ENCODE measurements at regions not wholly inside any gene's neighbourhood (a gene's known extent, or its start where the extent isn't known, plus 50 kb on each side); places are given as distances from the start of the nearest gene placed in this dataset.

GRCh38 chr1:82446955-82447354 is 646.2 kb downstream of the ADGRL2 start:
- DNase-seq (ENCODE audit: low read depth in 2 of 2), result no peak

- no peak for DNase-seq (ENCODE audit: low read depth in 2 of 2)
These were observed 645.5 kb downstream of the ADGRL2 start for GRCh38 chr1:82446236-82446635.

- no peak for DNase-seq (ENCODE audit: low read depth in 2 of 2)
These were observed 645.1 kb downstream of the ADGRL2 start for GRCh38 chr1:82445827-82446226.

DNA sequence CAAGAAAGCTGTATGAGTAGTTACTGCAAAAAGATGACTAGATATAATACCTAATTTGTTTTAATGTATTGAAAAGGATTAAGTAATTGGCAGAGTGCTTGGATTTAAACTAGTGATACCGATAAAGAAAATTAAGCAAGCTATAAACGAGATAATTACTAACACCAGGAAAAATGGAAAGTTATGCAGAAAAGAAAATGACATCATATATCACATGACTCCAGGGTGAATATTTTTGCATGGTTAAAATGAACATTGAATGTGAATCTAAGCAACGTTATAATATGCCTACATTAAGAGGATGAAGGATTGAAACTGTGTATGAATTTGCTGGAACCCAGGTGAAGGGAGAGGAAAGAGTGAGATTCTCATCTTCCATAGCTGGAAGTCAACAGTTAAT is 644.4 kb downstream of the ADGRL2 start:
- no peak for DNase-seq (ENCODE audit: low read depth in 2 of 2)

- no peak for DNase-seq (ENCODE audit: low read depth in 2 of 2)
These were observed 640.7 kb downstream of the ADGRL2 start for GRCh38 chr1:82441402-82441801.

- DNase-seq (ENCODE audit: low read depth in 2 of 2), result no peak
These were observed 622.6 kb downstream of the ADGRL2 start for GRCh38 chr1:82423174-82423815.

GRCh38 chr1:82421782-82422181 is 621.0 kb downstream of the ADGRL2 start:
- no peak for DNase-seq (ENCODE audit: low read depth in 2 of 2)

- no peak for DNase-seq (ENCODE audit: low read depth in 2 of 2)
These were observed 619.9 kb downstream of the ADGRL2 start for GRCh38 chr1:82420584-82420983.

- DNase-seq (ENCODE audit: low read depth in 2 of 2), result no peak
These were observed 610.9 kb downstream of the ADGRL2 start for GRCh38 chr1:82411605-82412004.

DNA sequence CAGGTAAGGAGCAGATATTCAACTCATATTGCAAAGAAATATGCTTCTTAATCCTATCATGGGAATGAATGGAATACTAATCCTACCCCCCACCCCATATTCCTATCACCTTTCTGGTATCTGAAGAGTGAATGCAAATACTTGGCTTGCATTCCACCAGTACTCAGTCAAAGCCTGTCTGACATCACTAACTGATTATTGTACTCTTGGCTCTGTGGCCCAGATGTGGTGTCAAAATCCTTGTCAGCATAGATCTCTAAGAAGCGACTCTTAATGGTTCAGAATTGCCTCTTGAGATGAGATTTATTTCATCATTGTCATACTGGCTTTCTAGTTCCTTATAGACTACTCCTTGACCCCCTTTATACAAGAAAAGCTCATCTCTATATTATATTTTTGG is 604.6 kb downstream of the ADGRL2 start:
- DNase-seq (ENCODE audit: low read depth in 2 of 2), result no peak

DNA sequence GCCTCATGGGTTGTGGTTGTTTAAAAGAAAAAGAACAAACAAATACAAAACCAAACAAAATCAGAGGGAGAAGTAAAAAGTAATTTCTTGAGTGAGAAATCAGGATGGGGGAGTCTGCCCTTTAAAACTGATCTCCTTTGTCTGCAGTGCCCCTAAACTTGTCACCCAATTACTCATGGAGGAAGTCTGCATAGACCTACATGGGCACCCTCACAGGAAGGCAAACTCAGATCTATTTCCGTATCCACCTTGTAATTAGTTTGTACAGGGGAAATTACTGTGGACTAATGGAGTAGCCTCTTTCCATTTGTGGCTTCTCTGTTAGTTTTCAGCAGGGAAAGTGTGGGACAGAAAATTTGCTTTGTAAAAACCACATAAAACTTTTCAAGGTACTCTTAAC is 600.4 kb downstream of the ADGRL2 start:
- no peak for DNase-seq (ENCODE audit: low read depth in 2 of 2)

DNA sequence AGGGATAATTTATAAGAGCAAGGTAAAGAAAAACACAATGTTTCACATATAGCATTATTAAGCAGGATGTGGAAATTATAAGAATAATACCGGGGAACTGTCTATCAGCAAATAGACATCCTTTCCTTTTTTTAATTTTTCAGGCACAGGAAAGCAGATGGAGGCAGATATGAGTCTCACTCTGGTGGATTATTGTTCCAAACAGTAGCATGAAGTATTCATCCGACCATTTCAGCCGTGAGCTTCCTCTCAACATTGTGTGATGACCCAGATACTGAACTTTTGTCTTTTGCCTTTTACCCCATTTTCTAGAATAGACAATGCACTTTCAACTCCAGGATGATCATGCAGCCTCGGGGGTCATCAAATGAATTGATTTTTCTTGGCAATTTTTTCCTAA is 599.8 kb downstream of the ADGRL2 start:
- no peak for DNase-seq (ENCODE audit: low read depth in 2 of 2)

DNA sequence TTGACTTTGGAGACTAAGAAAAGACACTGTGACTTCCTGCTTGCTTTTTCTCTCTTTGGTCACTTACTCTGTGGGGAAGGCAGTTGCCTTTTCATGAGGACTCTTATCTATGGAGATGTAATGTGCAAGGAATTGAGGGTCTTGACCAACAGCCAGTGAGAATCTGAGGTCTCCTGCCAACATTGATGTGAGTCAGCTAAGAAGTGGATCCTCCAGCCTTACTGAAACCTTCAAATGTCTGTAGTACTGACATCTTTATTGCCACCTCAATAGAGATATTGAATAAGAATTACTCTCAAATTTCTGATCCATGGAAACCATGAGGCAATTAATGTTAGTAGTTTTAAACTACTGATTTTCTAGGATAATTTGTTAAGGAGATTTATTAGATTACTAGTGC is 598.4 kb downstream of the ADGRL2 start:
- DNase-seq (ENCODE audit: low read depth in 2 of 2), result peak; percentile 31 to 47

DNA sequence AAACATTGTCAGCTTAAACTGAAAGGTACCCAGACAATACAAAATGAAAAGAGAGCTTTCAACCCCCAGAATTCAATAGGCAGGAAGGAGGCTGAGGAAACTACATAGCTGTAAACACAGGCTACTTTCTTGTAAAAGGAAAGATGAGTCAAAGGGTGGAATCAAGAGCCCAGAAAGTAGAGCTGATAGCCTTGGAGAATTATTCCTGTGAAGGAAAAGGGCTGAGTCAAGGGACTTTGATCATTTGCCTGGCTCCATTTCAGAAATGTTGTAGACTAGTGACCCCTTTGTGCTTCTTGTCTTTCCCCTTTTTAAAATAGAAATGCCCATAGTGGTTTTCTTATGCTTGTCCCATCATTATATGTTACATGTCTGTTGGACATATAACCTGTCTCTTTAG is 597.6 kb downstream of the ADGRL2 start:
- no peak for DNase-seq (ENCODE audit: low read depth in 2 of 2)

DNA sequence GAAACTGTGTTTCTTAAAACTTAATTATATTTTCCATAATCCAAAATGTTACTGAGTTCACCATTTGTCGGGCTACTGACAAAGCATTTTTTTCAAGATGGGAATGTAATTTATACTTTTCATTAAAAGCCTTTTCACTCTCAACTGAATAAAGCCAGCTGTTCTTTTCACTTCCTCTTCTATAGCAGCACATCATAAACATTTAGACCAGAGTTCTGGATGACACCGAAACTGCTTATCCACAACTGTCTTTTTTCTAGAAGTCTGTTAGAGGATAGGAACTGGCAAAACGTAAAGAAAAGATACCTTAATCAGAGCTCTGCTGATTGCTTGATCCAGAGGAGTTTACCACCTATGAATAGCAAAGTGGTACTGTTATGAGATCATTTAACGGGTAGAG is 594.7 kb downstream of the ADGRL2 start:
- DNase-seq (ENCODE audit: low read depth in 2 of 2), result no peak

DNA sequence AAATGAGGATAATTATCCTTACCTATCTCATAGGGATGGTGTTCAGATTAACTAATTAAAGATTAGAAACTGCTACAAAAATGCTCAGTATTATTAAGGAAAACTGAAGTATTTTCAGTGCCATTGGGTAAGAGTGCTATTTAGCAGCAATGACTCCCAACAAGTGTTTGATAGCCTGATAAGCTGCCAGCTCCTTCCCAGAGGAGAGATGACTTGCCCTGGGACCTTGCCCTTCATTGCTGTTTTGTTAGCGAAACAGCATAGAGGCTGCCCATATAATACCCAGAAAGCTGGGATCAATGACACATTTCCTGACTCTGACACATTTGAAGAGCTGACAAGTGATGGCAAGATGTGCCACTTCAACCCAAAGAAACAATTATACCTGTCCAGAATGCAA is 592.2 kb downstream of the ADGRL2 start:
- DNase-seq (ENCODE audit: low read depth in 2 of 2), result no peak

DNA sequence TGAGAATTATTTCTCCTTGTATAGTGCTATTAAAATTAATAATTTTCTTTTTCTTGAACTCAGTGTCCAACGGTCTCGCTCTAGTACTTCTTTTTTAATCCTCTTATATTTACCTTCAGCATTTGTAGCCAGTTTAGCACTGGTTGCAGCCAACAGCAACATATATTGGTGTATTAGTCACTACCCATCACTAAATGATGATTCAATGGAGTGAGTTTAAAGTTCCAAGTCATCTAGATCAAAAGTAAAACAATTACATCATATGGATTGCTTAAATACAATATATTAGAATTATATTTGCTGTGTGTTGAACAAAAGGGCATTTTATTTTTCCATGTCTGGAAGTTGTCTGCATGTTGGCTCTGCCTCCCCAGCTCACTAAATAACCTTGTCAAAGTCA is 591.8 kb downstream of the ADGRL2 start:
- peak; percentile 35 to 41 for DNase-seq (ENCODE audit: low read depth in 2 of 2)

DNA sequence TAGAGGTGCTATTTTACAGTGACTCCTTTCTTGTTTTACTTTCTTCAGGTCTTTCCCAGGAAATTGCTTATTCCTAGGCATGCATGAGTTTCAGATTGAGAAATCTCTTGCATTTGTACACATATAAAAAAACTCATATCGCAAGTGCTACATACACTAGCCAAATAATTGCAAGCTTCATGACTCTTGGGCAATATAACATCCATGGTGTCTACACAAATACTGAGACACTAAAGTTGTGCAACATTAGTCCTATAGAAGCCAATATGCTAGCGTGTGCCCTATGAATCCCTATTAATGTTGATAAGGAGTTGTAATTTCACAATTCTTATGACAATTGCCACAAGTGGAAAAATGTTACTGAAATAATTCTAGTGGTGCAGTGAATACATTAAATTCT is 591.0 kb downstream of the ADGRL2 start:
- DNase-seq (ENCODE audit: low read depth in 2 of 2), result no peak

GRCh38 chr1:82390627-82391026 is 589.9 kb downstream of the ADGRL2 start:
- no peak for DNase-seq (ENCODE audit: low read depth in 2 of 2)

DNA sequence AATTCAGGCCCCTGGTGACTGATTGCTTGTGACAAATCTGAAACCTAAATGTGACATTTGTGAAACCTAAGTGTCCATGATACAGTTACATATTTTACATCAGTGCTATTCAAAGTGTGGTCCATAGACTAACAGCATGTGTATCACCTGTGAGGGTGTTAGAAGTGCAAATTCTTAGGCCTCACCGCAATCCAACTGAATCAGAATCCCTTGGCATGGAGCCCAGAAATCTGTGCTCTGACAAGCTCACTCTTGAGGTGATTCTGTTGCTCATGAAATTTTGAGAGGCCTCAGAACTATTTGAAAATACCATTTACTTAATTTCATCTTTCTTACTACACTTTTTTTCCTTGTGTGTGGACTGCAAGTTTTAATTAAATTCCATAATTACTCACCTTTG is 587.9 kb downstream of the ADGRL2 start:
- DNase-seq (ENCODE audit: low read depth in 2 of 2), result peak; percentile 30 to 40

- DNase-seq (ENCODE audit: low read depth in 2 of 2), result no peak
These were observed 586.3 kb downstream of the ADGRL2 start for GRCh38 chr1:82387012-82387366.

- no peak for DNase-seq (ENCODE audit: low read depth in 2 of 2)
These were observed 585.8 kb downstream of the ADGRL2 start for GRCh38 chr1:82386365-82387011.

GRCh38 chr1:82384776-82385175 is 584.0 kb downstream of the ADGRL2 start:
- DNase-seq (ENCODE audit: low read depth in 2 of 2), result no peak

Measured in fibroblast of skin of left quadriceps (primary cell).